Muscle layer of duodenum (tissue), 2 donors: ENCODE measurements at regions not wholly inside any gene's neighbourhood (a gene's known extent, or its start where the extent isn't known, plus 50 kb on each side); places are given as distances from the start of the nearest gene placed in this dataset.
A peak's percentile ranks its signal among the peaks of the same experiment; 100 is the strongest.
"Not testable (repeated sequence)": the region's sequence is repeated elsewhere in the genome, so short reads cannot be mapped to it uniquely, and the experiment has no call there.

Source experiments
- H3K27ac ChIP-seq: one replicate; pipeline ENCODE4 v1.7.0; 2013; ENCODE audit warnings: mild to moderate bottlenecking, low read length
- H3K27me3 ChIP-seq: one replicate; pipeline ENCODE4 v1.7.0; 2013; ENCODE audit warnings: low read depth, mild to moderate bottlenecking, control low read depth, low read length
- H3K36me3 ChIP-seq, 2 donors: one replicate each; pipeline ENCODE4 v1.7.0; 2013; ENCODE audit warnings: low read length in 2 of 2, control low read depth in 1 of 2, mild to moderate bottlenecking in 1 of 2; ENCODE audit not compliant: insufficient read depth in 2 of 2, control insufficient read depth in 1 of 2
- H3K4me1 ChIP-seq, 2 donors: one replicate each; pipeline ENCODE4 v1.7.0; 2013; ENCODE audit warnings: low read length in 2 of 2, mild to moderate bottlenecking in 2 of 2, control low read depth in 1 of 2, moderate library complexity in 1 of 2; ENCODE audit not compliant: insufficient read depth in 2 of 2, control insufficient read depth in 1 of 2
- H3K4me3 ChIP-seq, 2 donors: one replicate each; pipeline ENCODE4 v1.7.0; 2013; ENCODE audit warnings: low read length in 2 of 2, low read depth in 1 of 2, mild to moderate bottlenecking in 1 of 2
- H3K9me3 ChIP-seq, 2 donors: one replicate each; pipeline ENCODE4 v1.7.0; 2013; ENCODE audit warnings: low read length in 2 of 2, control low read depth in 1 of 2, mild to moderate bottlenecking in 1 of 2; ENCODE audit not compliant: control insufficient read depth in 1 of 2
- donor health status: healthy.

DNA sequence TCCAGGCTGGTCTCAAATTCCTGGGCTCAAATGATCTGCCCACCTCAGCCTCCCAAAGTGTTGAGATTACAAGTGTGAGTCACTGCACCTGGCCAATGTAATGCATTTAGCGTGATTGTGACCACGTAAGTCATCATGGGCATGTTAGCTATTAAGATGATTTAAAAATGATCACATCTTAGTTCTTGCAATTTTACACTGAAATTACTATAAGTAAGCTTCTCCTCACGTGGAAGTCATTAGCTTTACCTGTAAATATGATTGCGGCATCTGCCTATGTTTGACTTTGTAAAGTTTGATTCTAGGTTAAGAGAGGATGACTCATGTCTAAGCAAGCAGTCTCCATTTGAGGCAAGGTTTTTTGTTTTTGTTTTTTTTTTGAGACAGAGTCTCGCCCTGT lies 85.5 kb downstream of the PMAIP1 start:
- Histone ChIP-seq H3K4me3 (no peak overlapping the region), H3K27me3 (no peaks in the 10 kb centered on the region), H3K27ac (no peak overlapping the region), H3K36me3 (no peaks in the 10 kb centered on the region), H3K9me3 (no peaks in the 10 kb centered on the region), H3K4me1 (no peaks in the 10 kb centered on the region)

DNA sequence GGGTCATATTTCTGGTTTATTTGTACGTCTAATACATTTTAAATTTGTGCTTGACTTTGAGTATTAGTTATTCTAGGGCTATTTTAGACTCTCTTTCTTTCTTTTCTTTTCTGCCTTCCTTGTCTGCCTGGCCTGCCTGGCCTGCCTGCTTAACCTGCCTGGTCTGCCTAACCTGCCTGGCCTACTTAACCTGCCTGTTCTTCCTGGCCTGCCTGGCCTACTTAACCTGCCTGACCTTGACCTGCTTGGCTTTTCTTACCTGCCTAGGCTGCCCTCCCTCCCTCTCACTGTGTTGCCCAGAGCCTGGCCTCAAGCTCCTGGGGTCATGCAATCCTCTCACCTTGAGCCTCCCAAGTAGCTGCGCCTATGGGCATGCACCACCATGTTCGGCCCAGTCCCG lies 83.7 kb downstream of the PMAIP1 start:
- Histone ChIP-seq H3K27ac (no peak overlapping the region), H3K4me1 (no peaks in the 10 kb centered on the region), H3K4me3 (no peak overlapping the region), H3K36me3 (no peaks in the 10 kb centered on the region), H3K27me3 (no peaks in the 10 kb centered on the region), H3K9me3 (no peaks in the 10 kb centered on the region)

DNA sequence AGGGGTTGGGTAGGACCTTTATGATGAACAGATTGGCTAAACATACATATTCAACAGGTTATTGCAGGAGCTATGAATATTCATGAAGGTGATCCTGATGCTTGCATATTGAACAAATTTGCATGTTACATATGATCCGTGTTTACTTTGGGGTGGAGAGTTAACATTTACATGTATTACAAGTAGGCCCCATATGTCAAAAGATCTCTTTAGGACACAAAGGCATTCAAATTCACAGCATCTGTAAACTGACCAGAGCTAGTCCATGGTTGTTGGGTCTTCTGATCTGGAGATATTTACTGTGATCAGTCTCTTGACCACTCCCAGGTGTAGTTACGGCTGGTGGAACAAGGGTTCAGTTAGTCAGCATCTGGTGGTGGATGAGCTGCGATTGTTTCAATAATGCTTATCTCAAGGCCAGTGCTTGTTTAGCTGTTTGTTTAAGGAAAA lies 80.4 kb downstream of the PMAIP1 start:
- H3K27ac ChIP-seq, result no peak overlapping the region
- no peaks in the 10 kb centered on the region for H3K9me3 ChIP-seq
- H3K4me1 ChIP-seq, result no peaks in the 10 kb centered on the region
- H3K27me3 ChIP-seq, result no peaks in the 10 kb centered on the region
- H3K36me3 ChIP-seq, result no peaks in the 10 kb centered on the region
- no peak overlapping the region for H3K4me3 ChIP-seq

DNA sequence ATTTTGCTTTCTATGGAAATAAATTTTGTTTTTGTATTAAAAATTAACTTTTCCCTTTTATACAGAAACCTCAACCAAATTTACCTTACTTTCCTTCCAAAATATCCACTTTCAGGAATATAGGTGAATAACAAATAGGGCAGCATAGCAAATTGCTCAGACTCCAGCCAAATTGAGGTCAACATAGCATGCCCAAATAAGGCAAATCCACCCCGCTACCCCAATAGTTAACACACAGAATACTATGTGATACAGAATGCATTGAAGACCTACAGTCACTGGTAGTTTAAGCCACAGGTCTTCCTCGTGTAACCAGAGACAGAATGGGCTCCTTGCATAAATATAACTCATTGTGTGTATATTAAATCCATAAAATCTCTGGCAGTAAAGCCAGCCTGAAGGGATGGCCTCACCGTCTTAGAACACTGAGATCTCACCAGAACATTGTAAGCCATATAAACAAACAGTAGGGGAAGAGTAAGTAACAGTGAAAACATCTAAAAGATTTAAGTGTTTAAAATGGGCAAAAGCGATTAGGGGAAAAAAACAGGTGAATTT lies 72.2 kb downstream of the PMAIP1 start:
- Histone ChIP-seq H3K4me3 (no peak overlapping the region), H3K4me1 (peaks cover 0 to 5% of the 10 kb centered on the region in 2 donors), H3K27me3 (peaks cover 3% of the 10 kb centered on the region), H3K9me3 (no peaks in the 10 kb centered on the region), H3K27ac (no peak overlapping the region), H3K36me3 (no peaks in the 10 kb centered on the region)

DNA sequence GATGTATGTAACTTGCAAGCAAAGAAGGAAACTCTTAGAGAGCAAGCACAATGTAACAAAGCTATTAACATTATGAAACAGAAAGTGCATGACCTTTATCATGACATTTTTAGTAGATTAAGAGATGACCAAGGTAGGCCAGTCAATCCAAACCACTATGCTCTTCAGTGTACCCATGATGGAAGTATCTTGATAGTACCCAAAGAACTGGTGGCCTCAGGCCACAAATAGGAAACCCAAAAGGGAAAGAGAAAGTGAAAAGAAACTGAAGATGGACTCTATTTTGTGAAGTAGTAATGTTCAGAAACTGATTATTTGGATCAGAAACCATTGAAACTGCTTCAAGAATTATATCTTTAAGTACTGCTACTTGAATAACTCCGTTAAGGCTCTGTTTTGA lies 71.3 kb downstream of the PMAIP1 start:
- not testable (repeated sequence) for H3K36me3 ChIP-seq, H3K4me3 ChIP-seq, H3K27me3 ChIP-seq, H3K27ac ChIP-seq, H3K9me3 ChIP-seq, H3K4me1 ChIP-seq

DNA sequence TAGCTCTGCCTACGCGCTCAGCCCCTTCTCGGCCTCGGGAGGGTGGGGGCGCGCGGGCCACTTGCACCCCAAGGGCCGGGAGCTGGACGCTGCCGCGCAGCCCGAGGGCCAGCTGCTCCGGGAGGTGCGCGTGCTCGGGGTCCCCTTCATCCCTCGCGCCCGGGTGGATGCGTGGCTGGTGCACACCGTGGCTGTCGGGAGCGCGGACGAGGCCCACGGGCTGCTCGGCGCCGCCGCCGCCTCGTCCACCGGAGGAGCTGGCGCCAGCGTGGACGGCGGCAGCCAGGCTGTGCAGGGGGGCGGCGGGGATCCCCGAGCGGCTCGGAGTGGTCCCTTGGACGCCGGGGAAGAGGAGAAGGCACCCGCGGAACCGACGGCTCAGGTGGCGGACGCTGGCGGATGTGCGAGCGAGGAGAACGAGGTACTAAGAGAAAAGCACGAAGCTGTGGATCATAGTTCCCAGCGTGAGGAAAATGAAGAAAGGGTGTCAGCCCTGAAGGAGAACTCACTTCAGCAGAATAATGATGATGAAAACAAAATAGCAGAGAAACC lies 69.8 kb downstream of the PMAIP1 start:
- not testable (repeated sequence) for H3K27me3 ChIP-seq, H3K4me1 ChIP-seq, H3K9me3 ChIP-seq, H3K27ac ChIP-seq, H3K36me3 ChIP-seq
- H3K4me3 ChIP-seq, result peak overlapping the region in 1 of 2 donors; percentile 45

DNA sequence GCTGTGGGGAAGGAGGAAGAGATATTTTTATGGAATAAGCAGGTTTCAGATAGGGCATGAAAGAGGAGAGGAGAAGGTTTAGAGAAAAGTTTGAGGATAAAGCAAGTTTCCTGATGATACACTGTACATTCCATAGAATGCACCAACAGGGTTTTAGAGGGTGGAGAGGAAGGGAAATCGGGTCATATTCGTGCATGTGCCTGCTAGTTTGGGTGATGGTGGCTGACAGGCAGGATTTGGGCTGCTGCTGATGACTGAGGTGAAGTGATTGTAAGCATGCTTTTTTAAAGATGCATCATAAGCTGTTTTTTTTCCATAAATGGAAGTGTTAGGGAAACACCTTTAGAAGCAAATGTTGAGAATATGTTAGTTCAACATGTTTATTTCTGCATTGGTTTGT lies 68.8 kb downstream of the PMAIP1 start:
- Histone ChIP-seq H3K27ac (no peak overlapping the region), H3K27me3 (peaks cover 3% of the 10 kb centered on the region), H3K4me3 (no peak overlapping the region), H3K4me1 (peaks cover 0 to 5% of the 10 kb centered on the region in 2 donors), H3K9me3 (no peaks in the 10 kb centered on the region), H3K36me3 (no peaks in the 10 kb centered on the region)

DNA sequence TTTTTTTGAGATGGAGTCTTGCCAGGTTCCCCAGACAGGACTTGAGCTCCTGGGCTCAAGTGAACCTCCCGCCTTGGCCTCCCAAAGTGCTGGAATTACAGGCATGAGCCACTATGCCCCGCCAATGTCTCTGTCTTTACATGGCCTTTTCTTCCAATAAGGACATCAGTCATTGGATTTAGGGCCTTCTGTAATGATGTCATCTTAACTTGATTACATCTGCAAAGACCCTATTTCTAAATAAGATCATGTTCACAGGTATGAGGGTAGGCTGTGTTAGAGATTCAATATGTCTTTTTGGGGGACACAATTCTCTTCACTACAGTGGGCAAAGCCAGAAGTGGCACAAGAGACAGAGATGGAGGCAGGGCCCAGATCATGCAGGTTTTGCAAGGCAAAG lies 68.1 kb downstream of the PMAIP1 start:
- no peaks in the 10 kb centered on the region for H3K36me3 ChIP-seq
- peaks cover 3% of the 10 kb centered on the region for H3K27me3 ChIP-seq
- no peak overlapping the region for H3K4me3 ChIP-seq
- H3K27ac ChIP-seq, result no peak overlapping the region
- H3K4me1 ChIP-seq, result peaks cover 0 to 5% of the 10 kb centered on the region in 2 donors
- no peaks in the 10 kb centered on the region for H3K9me3 ChIP-seq

DNA sequence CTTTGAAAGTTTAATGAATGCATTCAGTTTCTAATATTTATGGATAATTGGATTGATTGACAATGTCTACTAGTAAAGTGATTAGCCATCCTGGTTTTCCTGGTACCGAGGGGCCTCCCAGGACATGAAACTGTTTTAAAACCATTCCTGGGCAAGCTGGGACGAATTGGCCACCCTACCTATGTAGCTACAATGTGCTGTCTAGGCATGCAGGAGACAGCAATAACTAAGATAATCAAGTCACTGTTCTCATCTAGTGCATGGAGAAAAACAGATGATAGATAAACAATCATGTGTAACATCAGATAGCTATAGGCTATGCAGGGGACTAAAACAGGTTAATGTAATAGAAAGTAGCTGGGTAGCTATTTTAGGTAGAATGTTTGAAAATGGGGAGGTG lies 67.1 kb downstream of the PMAIP1 start:
- peaks cover 3% of the 10 kb centered on the region for H3K27me3 ChIP-seq
- peaks cover 0 to 5% of the 10 kb centered on the region in 2 donors for H3K4me1 ChIP-seq
- H3K36me3 ChIP-seq, result no peaks in the 10 kb centered on the region
- no peak overlapping the region for H3K4me3 ChIP-seq
- no peak overlapping the region for H3K27ac ChIP-seq
- H3K9me3 ChIP-seq, result no peaks in the 10 kb centered on the region

DNA sequence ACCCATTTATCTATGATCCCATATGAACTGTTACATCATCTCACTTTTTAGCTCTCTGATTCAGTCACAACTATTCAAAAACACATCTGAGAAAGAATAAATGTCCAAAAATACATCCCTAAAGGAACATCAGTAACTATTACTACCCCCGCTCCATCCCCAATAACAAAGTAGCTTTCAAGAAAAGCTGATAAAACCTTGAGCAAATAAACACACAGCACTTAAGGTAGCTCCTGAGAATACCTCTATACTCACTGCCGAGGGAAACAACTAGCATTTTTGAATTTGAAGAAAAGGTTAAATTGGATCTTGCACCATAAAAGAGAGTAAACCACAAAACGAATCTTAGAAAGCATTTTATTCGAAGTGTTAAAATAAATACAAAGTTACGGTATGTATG lies 63.4 kb downstream of the PMAIP1 start:
- H3K36me3 ChIP-seq, result no peaks in the 10 kb centered on the region
- no peak overlapping the region for H3K27ac ChIP-seq

DNA sequence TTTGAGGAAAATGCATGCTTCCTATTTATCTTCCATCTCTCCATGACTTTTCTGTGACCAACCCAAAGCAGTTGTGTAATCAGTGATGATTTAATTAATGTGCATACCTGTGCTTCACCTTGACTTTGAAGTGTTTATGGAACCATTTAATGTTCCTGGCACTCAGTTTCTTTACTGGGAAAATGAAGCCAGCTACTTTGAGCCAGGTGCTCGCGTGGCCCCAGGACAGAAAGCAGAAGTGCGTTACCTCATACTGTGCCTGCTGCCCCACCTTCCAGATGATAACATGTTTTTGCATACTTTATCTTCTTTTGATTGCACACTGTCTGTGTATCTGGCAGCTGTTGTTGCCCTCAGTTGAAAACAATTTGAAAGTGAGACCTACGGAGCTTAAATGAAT lies 61.3 kb downstream of the PMAIP1 start:
- H3K9me3 ChIP-seq, result no peaks in the 10 kb centered on the region
- H3K4me3 ChIP-seq, result no peak overlapping the region
- no peaks in the 10 kb centered on the region for H3K36me3 ChIP-seq
- H3K4me1 ChIP-seq, result no peaks in the 10 kb centered on the region
- no peak overlapping the region for H3K27ac ChIP-seq
- no peaks in the 10 kb centered on the region for H3K27me3 ChIP-seq

More for the DNA sequence above, 63.4 kb downstream of the PMAIP1 start:
- no peak overlapping the region for H3K4me3 ChIP-seq
- H3K9me3 ChIP-seq, result no peaks in the 10 kb centered on the region
- H3K4me1 ChIP-seq, result no peaks in the 10 kb centered on the region
- no peaks in the 10 kb centered on the region for H3K27me3 ChIP-seq

DNA sequence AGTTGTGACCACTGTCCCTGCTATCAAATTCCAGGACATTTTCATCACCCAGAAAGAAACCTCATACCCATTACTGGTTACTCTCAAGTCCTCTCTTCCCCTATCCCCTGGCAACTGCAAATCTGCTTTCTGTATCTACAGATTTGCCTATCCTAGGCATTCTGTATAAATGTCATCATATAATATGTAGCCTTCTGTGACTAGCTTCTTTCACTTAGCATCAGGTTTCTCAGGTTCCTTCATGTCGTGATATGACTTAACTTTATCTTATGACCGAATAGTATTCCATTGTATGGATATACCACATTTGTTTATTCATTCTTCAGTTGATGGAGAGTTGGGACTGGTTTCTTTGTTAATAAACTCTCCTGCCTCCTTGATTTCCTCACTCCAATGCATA lies 60.5 kb downstream of the PMAIP1 start:
- H3K27ac ChIP-seq, result no peak overlapping the region
- H3K27me3 ChIP-seq, result no peaks in the 10 kb centered on the region
- H3K4me1 ChIP-seq, result no peaks in the 10 kb centered on the region
- H3K36me3 ChIP-seq, result no peaks in the 10 kb centered on the region
- no peak overlapping the region for H3K4me3 ChIP-seq
- H3K9me3 ChIP-seq, result no peaks in the 10 kb centered on the region
